HUDEP-2 (cell line): ENCODE measurements at regions not wholly inside any gene's neighbourhood (a gene's known extent, or its start where the extent isn't known, plus 50 kb on each side); places are given as distances from the start of the nearest gene placed in this dataset.

Experiments used
- DNase-seq, 76 experiments: peaks; one replicate each; lab custom pipeline; 2025; ENCODE audit not compliant: unreplicated experiment in 76 of 76; lab: John Stamatoyannopoulos, UW

- DNase-seq, result no peak
Measured at GRCh38 chr14:44309331-44309730, 197.8 kb downstream of the FSCB start.

GRCh38 chr14:44300916-44301315 is 206.2 kb downstream of the FSCB start:
- no peak for DNase-seq

- no peak for DNase-seq
Measured at GRCh38 chr14:44297437-44297836, 209.6 kb downstream of the FSCB start.

- DNase-seq, result no peak
Measured at GRCh38 chr14:44291366-44291915, 215.6 kb downstream of the FSCB start.

GRCh38 chr14:44287858-44288257 is 219.2 kb downstream of the FSCB start:
- DNase-seq, result no peak

- no peak for DNase-seq
Measured at GRCh38 chr14:44286201-44286600, 220.9 kb downstream of the FSCB start.

- DNase-seq, result no peak
Measured at GRCh38 chr14:44283836-44284235, 223.2 kb downstream of the FSCB start.

GRCh38 chr14:44279357-44279756 is 227.7 kb downstream of the FSCB start:
- no peak for DNase-seq

- DNase-seq, result no peak
Measured at GRCh38 chr14:44271637-44272036, 235.4 kb downstream of the FSCB start.

GRCh38 chr14:44271006-44271405 is 236.1 kb downstream of the FSCB start:
- DNase-seq, result no peak

- no peak for DNase-seq
Measured at GRCh38 chr14:44265246-44265645, 241.8 kb downstream of the FSCB start.

GRCh38 chr14:44215660-44216059 is 291.4 kb downstream of the FSCB start:
- DNase-seq, result no peak

GRCh38 chr14:44211718-44212117 is 295.4 kb downstream of the FSCB start:
- DNase-seq, result no peak

- DNase-seq, result no peak
Measured at GRCh38 chr14:44204061-44204835, 302.8 kb downstream of the FSCB start.

- DNase-seq, result no peak
Measured at GRCh38 chr14:44180975-44181374, 326.1 kb downstream of the FSCB start.

- DNase-seq, result no peak
Measured at GRCh38 chr14:44170556-44170955, 336.5 kb downstream of the FSCB start.

GRCh38 chr14:44170101-44170500 is 337.0 kb downstream of the FSCB start:
- DNase-seq, result no peak

GRCh38 chr14:44168566-44168965 is 338.5 kb downstream of the FSCB start:
- DNase-seq, result no peak

GRCh38 chr14:44166611-44167010 is 340.5 kb downstream of the FSCB start:
- DNase-seq, result no peak

GRCh38 chr14:44165936-44166335 is 341.1 kb downstream of the FSCB start:
- no peak for DNase-seq

GRCh38 chr14:44165286-44165685 is 341.8 kb downstream of the FSCB start:
- no peak for DNase-seq

GRCh38 chr14:44163946-44164345 is 343.1 kb downstream of the FSCB start:
- no peak for DNase-seq

- DNase-seq, result no peak
Measured at GRCh38 chr14:44162197-44162596, 344.9 kb downstream of the FSCB start.
